Smooth muscle cell (in vitro differentiated cells): ENCODE measurements at regions not wholly inside any gene's neighbourhood (a gene's known extent, or its start where the extent isn't known, plus 50 kb on each side); places are given as distances from the start of the nearest gene placed in this dataset.
A peak's percentile ranks its signal among the peaks of the same experiment; 100 is the strongest.

ENCODE experiments used
- DNase-seq: peaks from one replicate; lab custom pipeline; 2025; ENCODE audit not compliant: unreplicated experiment; lab: John Stamatoyannopoulos, UW
- H2AFZ ChIP-seq: fragments of 200-600 bp; sonication (generic); 2 replicates; pipeline ENCODE4 v1.6.0; 2016; ENCODE audit warnings: antibody characterized with exemption, low read depth, mild to moderate bottlenecking
- H3F3A ChIP-seq: fragments of 200-600 bp; sonication (generic); 2 replicates; pipeline ENCODE4 v1.6.0; 2017; ENCODE audit warnings: antibody characterized with exemption, low read depth
- H3K27ac ChIP-seq: fragments of 200-600 bp; sonication (generic); 2 replicates; pipeline ENCODE4 v1.5.1; 2016; ENCODE audit warnings: low read depth, mild to moderate bottlenecking
- H3K27me3 ChIP-seq: fragments of 200-600 bp; sonication (generic); 2 replicates; pipeline ENCODE4 v1.6.1; 2016; ENCODE audit warnings: low read depth, mild to moderate bottlenecking
- H3K36me3 ChIP-seq: fragments of 200-600 bp; sonication (generic); 2 replicates; pipeline ENCODE4 v1.5.1; 2016; ENCODE audit warnings: low read depth
- H3K4me1 ChIP-seq: fragments of 200-600 bp; sonication (generic); 2 replicates; pipeline ENCODE4 v1.5.1; 2016; ENCODE audit warnings: low read depth
- H3K4me2 ChIP-seq: fragments of 200-600 bp; sonication (generic); 2 replicates; pipeline ENCODE4 v1.6.0; 2016; ENCODE audit warnings: mild to moderate bottlenecking
- H3K4me3 ChIP-seq: fragments of 200-600 bp; sonication (generic); 2 replicates; pipeline ENCODE4 v1.5.1; 2016; ENCODE audit warnings: mild to moderate bottlenecking
- H3K79me2 ChIP-seq: fragments of 200-600 bp; sonication (generic); 2 replicates; pipeline ENCODE4 v1.6.0; 2016; ENCODE audit warnings: low read depth, mild to moderate bottlenecking
- H3K9ac ChIP-seq: fragments of 200-600 bp; sonication (generic); 2 replicates; pipeline ENCODE4 v1.6.0; 2016; ENCODE audit warnings: low read depth
- H3K9me3 ChIP-seq: fragments of 200-600 bp; sonication (generic); replicated peaks from 2 replicates; pipeline ENCODE4 v1.5.1; 2016; ENCODE audit warnings: low read depth
- H4K20me1 ChIP-seq: fragments of 200-600 bp; sonication (generic); 2 replicates; pipeline ENCODE4 v1.6.0; 2016; ENCODE audit warnings: low read depth
- CTCF ChIP-seq: fragments of 200-600 bp; sonication (generic); IDR thresholded peaks from 2 replicates; pipeline ENCODE4 v1.5.1; 2017; ENCODE audit warnings: borderline replicate concordance, mild to moderate bottlenecking, antibody characterized with exemption; ENCODE audit not compliant: insufficient read depth, poor library complexity, severe bottlenecking
- WGBS: methylation state at CpG from one replicate; pipeline ENCODE4 v1.1.7; 2016; ENCODE audit warnings: low lambda C conversion rate; 5-methylcytosine and 5-hydroxymethylcytosine counted together

- Histone ChIP-seq H3K4me1 (peaks cover 11% of the 10 kb centered on the region), H3K27ac (peak overlapping the region; percentile 4)
- no peak for TF ChIP-seq CTCF
Observed at GRCh38 chr20:19812056-19812455, 54.0 kb downstream of the RIN2 start.

DNA sequence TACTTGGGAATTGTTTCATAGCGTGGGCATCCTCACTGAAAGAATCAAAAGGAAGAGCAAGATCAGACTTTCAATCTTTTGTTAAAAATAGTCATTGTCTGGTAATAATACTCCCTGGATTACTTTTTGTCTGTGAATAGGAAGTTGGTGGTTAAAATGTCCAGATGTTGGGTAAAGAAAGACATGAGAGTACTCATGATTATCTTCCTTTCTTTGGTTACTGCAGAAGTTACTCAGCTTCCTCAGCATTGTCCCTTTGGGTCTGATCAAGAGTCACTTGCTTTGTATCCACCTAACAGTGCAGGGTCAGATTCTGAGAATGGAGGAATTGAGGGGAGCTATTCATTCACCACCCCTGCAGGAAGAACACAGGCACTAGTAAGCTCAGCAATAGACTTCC is 54.6 kb downstream of the RIN2 start:
- H3K27ac ChIP-seq = peak overlapping the region; percentile 4

More at GRCh38 chr20:19812056-19812455, 54.0 kb downstream of the RIN2 start:
- WGBS = 82% methylated on average over 1 of the region's 1 CpG
- no peaks in the 10 kb centered on the region for H3K27me3 ChIP-seq
- H3K79me2 ChIP-seq = no peaks in the 10 kb centered on the region
- H3K9ac ChIP-seq = no peak overlapping the region
- no peak for DNase-seq
- no peak overlapping the region for H3K4me3 ChIP-seq
- H3F3A ChIP-seq = peaks cover 8% of the 10 kb centered on the region
- H3K4me2 ChIP-seq = no peak overlapping the region
- H4K20me1 ChIP-seq = no peaks in the 10 kb centered on the region
- H3K9me3 ChIP-seq = no peaks in the 10 kb centered on the region
- H2AFZ ChIP-seq = no peak overlapping the region
- H3K36me3 ChIP-seq = no peaks in the 10 kb centered on the region

DNA sequence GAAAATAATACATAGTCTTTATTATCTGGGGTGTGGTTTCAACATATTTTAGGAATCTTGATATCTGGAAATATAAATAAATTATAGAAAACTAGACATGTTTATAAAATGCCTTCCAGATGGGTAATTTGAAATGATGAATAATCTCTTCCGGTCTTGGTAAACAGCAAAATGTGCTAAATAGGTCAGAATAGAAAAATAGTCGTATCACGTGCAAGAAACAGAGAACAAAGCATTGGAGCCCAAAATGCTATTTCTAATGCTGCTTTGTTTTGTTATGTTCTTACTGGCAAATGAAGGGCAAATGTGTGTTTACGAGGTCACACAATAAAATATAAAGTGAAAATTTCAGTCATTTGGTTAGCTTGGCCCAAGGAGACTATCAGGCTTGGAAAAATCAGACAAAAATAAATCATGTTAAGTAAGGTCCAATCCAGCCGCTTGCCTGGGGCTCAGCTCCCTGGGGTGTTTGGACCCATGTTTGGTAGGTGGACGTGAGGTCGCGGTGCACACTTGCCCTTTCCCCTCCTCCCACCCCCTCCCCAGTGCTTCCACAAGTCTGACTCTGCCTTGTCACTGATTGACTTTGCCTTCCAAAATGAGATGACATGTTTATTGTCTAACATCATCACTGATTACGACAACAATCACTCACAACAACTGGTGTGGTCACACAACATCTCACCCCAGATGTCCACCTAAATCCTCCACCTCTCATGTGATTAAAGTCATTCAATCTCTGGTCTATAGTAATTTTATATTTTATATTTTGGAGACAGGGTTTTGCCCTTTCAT is 56.0 kb downstream of the RIN2 start:
- no peak for TF ChIP-seq CTCF
- DNase-seq = no peak
- no peaks in the 10 kb centered on the region for H3K9me3 ChIP-seq
- peaks cover 14% of the 10 kb centered on the region for H3K4me1 ChIP-seq
- H2AFZ ChIP-seq = no peak overlapping the region
- WGBS = 91% methylated on average over 9 of the region's 9 CpGs
- no peak overlapping the region for H3K4me2 ChIP-seq
- H3K79me2 ChIP-seq = no peaks in the 10 kb centered on the region
- H3K27me3 ChIP-seq = no peaks in the 10 kb centered on the region
- peak overlapping the region; percentile 10 for H3K9ac ChIP-seq
- peaks cover 8% of the 10 kb centered on the region for H3F3A ChIP-seq
- H3K27ac ChIP-seq = peak overlapping the region; percentile 98
- no peaks in the 10 kb centered on the region for H4K20me1 ChIP-seq
- H3K36me3 ChIP-seq = no peaks in the 10 kb centered on the region
- H3K4me3 ChIP-seq = no peak overlapping the region

More for the DNA sequence above, 54.6 kb downstream of the RIN2 start:
- Histone ChIP-seq H4K20me1 (no peaks in the 10 kb centered on the region), H3F3A (peaks cover 8% of the 10 kb centered on the region), H3K27me3 (no peaks in the 10 kb centered on the region), H3K4me2 (no peak overlapping the region), H3K4me3 (no peak overlapping the region), H3K9me3 (no peaks in the 10 kb centered on the region), H2AFZ (no peak overlapping the region), H3K79me2 (no peaks in the 10 kb centered on the region), H3K36me3 (no peaks in the 10 kb centered on the region), H3K4me1 (peaks cover 14% of the 10 kb centered on the region), H3K9ac (no peak overlapping the region)
- DNase-seq = no peak
- no peak for TF ChIP-seq CTCF
- WGBS = 86% methylated on average over 1 of the region's 1 CpG

DNA sequence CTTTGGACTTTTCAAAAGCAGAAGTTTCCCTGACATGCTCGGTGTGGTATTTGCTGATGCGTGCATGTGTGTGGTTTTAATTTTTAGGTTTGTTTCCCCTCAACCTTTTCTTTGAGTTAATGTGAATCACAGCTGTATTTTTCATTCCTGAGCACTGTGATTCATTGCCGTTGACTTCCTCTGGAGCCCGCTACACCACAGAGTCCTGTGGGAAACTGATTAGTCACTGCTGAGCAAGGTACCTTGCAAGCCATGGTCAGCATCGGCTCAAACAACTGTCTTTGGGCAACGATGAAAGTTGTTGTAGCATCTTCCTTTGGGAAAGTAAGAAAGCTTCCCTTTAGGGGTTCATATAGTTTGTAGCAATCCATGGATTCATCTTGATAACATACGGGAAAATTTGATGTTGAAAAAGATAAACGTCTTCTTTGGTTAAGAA is 57.5 kb downstream of the RIN2 start:
- Histone ChIP-seq H3K36me3 (no peaks in the 10 kb centered on the region), H3K9me3 (no peaks in the 10 kb centered on the region), H3K79me2 (no peaks in the 10 kb centered on the region), H2AFZ (no peak overlapping the region), H4K20me1 (no peaks in the 10 kb centered on the region), H3K4me2 (peak overlapping the region; percentile 77), H3K9ac (peak overlapping the region; percentile 80), H3K27me3 (no peaks in the 10 kb centered on the region), H3K4me3 (no peak overlapping the region), H3K4me1 (peaks cover 14% of the 10 kb centered on the region), H3F3A (peaks cover 8% of the 10 kb centered on the region), H3K27ac (peak overlapping the region; percentile 98)
- WGBS = 22% methylated on average over 8 of the region's 8 CpGs
- no peak for TF ChIP-seq CTCF
- no peak for DNase-seq
